ENCODE measurements at regions not wholly inside any gene's neighbourhood (a gene's known extent, or its start where the extent isn't known, plus 50 kb on each side); places are given as distances from the start of the nearest gene placed in this dataset.

- H3K9me3 Mint-ChIP-seq: peaks cover 0 to 12% (median 0%) of the 10 kb centered on the region in 9 donors
- peaks cover 0 to 1% (median 0%) of the 10 kb centered on the region in 5 donors for H3K27me3 Mint-ChIP-seq
- ATAC-seq: no peak
- POLR2A ChIA-PET: no interaction called here
- H3K4me3 Mint-ChIP-seq: no peak overlapping the region
- no peaks in the 10 kb centered on the region for H3K4me1 Mint-ChIP-seq
- no peaks in the 10 kb centered on the region for H3K36me3 Mint-ChIP-seq
- H3K27ac Mint-ChIP-seq: no peak overlapping the region
- no peak for DNase-seq
Observed at GRCh38 chr15:27668471-27669220, 430.5 kb downstream of the OCA2 start.

GRCh38 chr15:27665002-27665401, 434.1 kb downstream of the OCA2 start:
- Mint-ChIP-seq H3K4me1 (no peaks in the 10 kb centered on the region), H3K4me3 (no peak overlapping the region), H3K9me3 (peaks cover 0 to 16% (median 2%) of the 10 kb centered on the region in 9 donors), H3K27me3 (peaks cover 0 to 8% (median 0%) of the 10 kb centered on the region in 5 donors), H3K36me3 (no peaks in the 10 kb centered on the region), H3K27ac (no peak overlapping the region)
- ATAC-seq: no peak
- POLR2A ChIA-PET: no interaction called here
- no peak for DNase-seq

GRCh38 chr15:27662892-27663291, 436.2 kb downstream of the OCA2 start:
- POLR2A ChIA-PET: no interaction called here
- DNase-seq (no peak), ATAC-seq (no peak)
- H3K9me3 Mint-ChIP-seq: peaks cover 0 to 16% (median 0%) of the 10 kb centered on the region in 9 donors
- H3K27ac Mint-ChIP-seq: peak overlapping the region in 1 of 10 donors; percentile 30
- no peak overlapping the region for H3K4me3 Mint-ChIP-seq
- peaks cover 0 to 8% (median 0%) of the 10 kb centered on the region in 5 donors for H3K27me3 Mint-ChIP-seq
- H3K36me3 Mint-ChIP-seq: no peaks in the 10 kb centered on the region
- no peaks in the 10 kb centered on the region for H3K4me1 Mint-ChIP-seq

- Mint-ChIP-seq H3K4me3 (no peak overlapping the region), H3K27me3 (peaks cover 0 to 8% (median 0%) of the 10 kb centered on the region in 5 donors), H3K27ac (no peak overlapping the region), H3K36me3 (no peaks in the 10 kb centered on the region), H3K9me3 (peaks cover 0 to 16% (median 0%) of the 10 kb centered on the region in 9 donors), H3K4me1 (no peaks in the 10 kb centered on the region)
- POLR2A ChIA-PET: no interaction called here
- no peak for DNase-seq
- ATAC-seq: no peak
Observed at GRCh38 chr15:27660676-27661075, 438.4 kb downstream of the OCA2 start.

GRCh38 chr15:27656296-27656987, 442.7 kb downstream of the OCA2 start:
- no peak overlapping the region for H3K4me3 Mint-ChIP-seq
- no peak overlapping the region for H3K27ac Mint-ChIP-seq
- ATAC-seq (no peak), DNase-seq (no peak)
- H3K27me3 Mint-ChIP-seq: peaks cover 0 to 8% (median 0%) of the 10 kb centered on the region in 5 donors
- no peaks in the 10 kb centered on the region for H3K4me1 Mint-ChIP-seq
- peaks cover 0 to 24% (median 2%) of the 10 kb centered on the region in 9 donors for H3K9me3 Mint-ChIP-seq
- POLR2A ChIA-PET: no interaction called here
- H3K36me3 Mint-ChIP-seq: no peaks in the 10 kb centered on the region

- Mint-ChIP-seq H3K4me1 (no peaks in the 10 kb centered on the region), H3K4me3 (no peak overlapping the region), H3K27me3 (peaks cover 0 to 6% (median 0%) of the 10 kb centered on the region in 5 donors), H3K27ac (no peak overlapping the region), H3K9me3 (peaks cover 0 to 31% (median 2%) of the 10 kb centered on the region in 9 donors), H3K36me3 (no peaks in the 10 kb centered on the region)
- DNase-seq (no peak), ATAC-seq (no peak)
- POLR2A ChIA-PET: no interaction called here
Observed at GRCh38 chr15:27655056-27655455, 444.1 kb downstream of the OCA2 start.

GRCh38 chr15:27650244-27650643, 448.9 kb downstream of the OCA2 start:
- POLR2A ChIA-PET: no interaction called here
- Mint-ChIP-seq H3K4me1 (no peaks in the 10 kb centered on the region), H3K36me3 (no peaks in the 10 kb centered on the region), H3K4me3 (no peak overlapping the region), H3K9me3 (peaks cover 0 to 26% (median 2%) of the 10 kb centered on the region in 9 donors), H3K27me3 (peaks cover 0 to 6% (median 0%) of the 10 kb centered on the region in 5 donors), H3K27ac (no peak overlapping the region)
- DNase-seq (no peak), ATAC-seq (no peak)

GRCh38 chr15:27648359-27648758, 450.8 kb downstream of the OCA2 start:
- Mint-ChIP-seq H3K36me3 (peaks cover 0 to 1% (median 0%) of the 10 kb centered on the region in 3 donors), H3K9me3 (peaks cover 0 to 19% (median 5%) of the 10 kb centered on the region in 9 donors), H3K4me1 (no peaks in the 10 kb centered on the region), H3K27me3 (peaks cover 0 to 6% (median 0%) of the 10 kb centered on the region in 5 donors), H3K4me3 (no peak overlapping the region), H3K27ac (no peak overlapping the region)
- no peak for DNase-seq
- POLR2A ChIA-PET: no interaction called here
- ATAC-seq: no peak

- DNase-seq (no peak), ATAC-seq (no peak)
- H3K4me3 Mint-ChIP-seq: no peak overlapping the region
- H3K9me3 Mint-ChIP-seq: peaks cover 9 to 24% (median 21%) of the 10 kb centered on the region in 9 donors
- H3K4me1 Mint-ChIP-seq: no peaks in the 10 kb centered on the region
- POLR2A ChIA-PET: no interaction called here
- H3K27me3 Mint-ChIP-seq: peaks cover 0 to 4% (median 0%) of the 10 kb centered on the region in 5 donors
- H3K36me3 Mint-ChIP-seq: peaks cover 0 to 12% (median 0%) of the 10 kb centered on the region in 3 donors
- no peak overlapping the region for H3K27ac Mint-ChIP-seq
Observed at GRCh38 chr15:27646531-27646930, 452.6 kb downstream of the OCA2 start.

- POLR2A ChIA-PET: no interaction called here
- Mint-ChIP-seq H3K36me3 (peaks cover 0 to 12% (median 0%) of the 10 kb centered on the region in 3 donors), H3K4me3 (no peak overlapping the region), H3K9me3 (peaks cover 7 to 32% (median 23%) of the 10 kb centered on the region in 9 donors), H3K4me1 (no peaks in the 10 kb centered on the region), H3K27ac (no peak overlapping the region), H3K27me3 (peaks cover 0 to under 1% (median 0%) of the 10 kb centered on the region in 5 donors)
- no peak for DNase-seq
- no peak for ATAC-seq
Observed at GRCh38 chr15:27645672-27646071, 453.4 kb downstream of the OCA2 start.

- ATAC-seq (no peak), DNase-seq (no peak)
- Mint-ChIP-seq H3K4me1 (no peaks in the 10 kb centered on the region), H3K27ac (no peak overlapping the region), H3K27me3 (no peaks in the 10 kb centered on the region), H3K4me3 (no peak overlapping the region), H3K9me3 (peaks cover 10 to 45% (median 29%) of the 10 kb centered on the region in 9 donors), H3K36me3 (peaks cover 0 to 12% (median 0%) of the 10 kb centered on the region in 3 donors)
- POLR2A ChIA-PET: no interaction called here
Observed at GRCh38 chr15:27642981-27643380, 456.1 kb downstream of the OCA2 start.

- peaks cover 11 to 45% (median 28%) of the 10 kb centered on the region in 9 donors for H3K9me3 Mint-ChIP-seq
- DNase-seq (no peak), ATAC-seq (no peak)
- peaks cover 0 to 12% (median 0%) of the 10 kb centered on the region in 3 donors for H3K36me3 Mint-ChIP-seq
- POLR2A ChIA-PET: no interaction called here
- H3K27me3 Mint-ChIP-seq: peaks cover 0 to 3% (median 0%) of the 10 kb centered on the region in 5 donors
- H3K4me1 Mint-ChIP-seq: no peaks in the 10 kb centered on the region
- H3K27ac Mint-ChIP-seq: no peak overlapping the region
- H3K4me3 Mint-ChIP-seq: no peak overlapping the region
Observed at GRCh38 chr15:27639595-27639994, 459.5 kb downstream of the OCA2 start.

- Mint-ChIP-seq H3K9me3 (peaks cover 11 to 45% (median 30%) of the 10 kb centered on the region in 9 donors), H3K4me1 (no peaks in the 10 kb centered on the region), H3K27me3 (peaks cover 0 to 3% (median 0%) of the 10 kb centered on the region in 5 donors), H3K36me3 (peaks cover 0 to 12% (median 0%) of the 10 kb centered on the region in 3 donors), H3K27ac (no peak overlapping the region), H3K4me3 (no peak overlapping the region)
- DNase-seq (no peak), ATAC-seq (no peak)
- POLR2A ChIA-PET: no interaction called here
Observed at GRCh38 chr15:27638958-27639357, 460.2 kb downstream of the OCA2 start.

Measured in naive thymus-derived CD8-positive, alpha-beta T cell (primary cell).